GM13976 (cell line): ENCODE measurements at regions not wholly inside any gene's neighbourhood (a gene's known extent, or its start where the extent isn't known, plus 50 kb on each side); places are given as distances from the start of the nearest gene placed in this dataset.

Experiments used
- DNase-seq: peaks from one replicate; pipeline ENCODE4 v3.0.0; 2012; ENCODE audit warnings: low spot score
- in situ Hi-C: fragments of 300-500 bp; cut with MboI; formaldehyde crosslinking; loops from one replicate; pipeline ENCODE4 v1.12.0; 2022; ENCODE audit warnings: low sequenced_read_pairs, mixed read lengths, inconsistent platforms; ENCODE audit not compliant: unreplicated experiment
- TF ChIP-seq, protein P1 (sequence below): IDR thresholded peaks from 2 replicates; pipeline ENCODE4 v1.5.1; 2012; ENCODE audit warnings: borderline replicate concordance, mild to moderate bottlenecking; ENCODE audit not compliant: insufficient read depth; ENCODE audit errors: extremely low read depth, missing control alignments, control extremely low read depth

DNA sequence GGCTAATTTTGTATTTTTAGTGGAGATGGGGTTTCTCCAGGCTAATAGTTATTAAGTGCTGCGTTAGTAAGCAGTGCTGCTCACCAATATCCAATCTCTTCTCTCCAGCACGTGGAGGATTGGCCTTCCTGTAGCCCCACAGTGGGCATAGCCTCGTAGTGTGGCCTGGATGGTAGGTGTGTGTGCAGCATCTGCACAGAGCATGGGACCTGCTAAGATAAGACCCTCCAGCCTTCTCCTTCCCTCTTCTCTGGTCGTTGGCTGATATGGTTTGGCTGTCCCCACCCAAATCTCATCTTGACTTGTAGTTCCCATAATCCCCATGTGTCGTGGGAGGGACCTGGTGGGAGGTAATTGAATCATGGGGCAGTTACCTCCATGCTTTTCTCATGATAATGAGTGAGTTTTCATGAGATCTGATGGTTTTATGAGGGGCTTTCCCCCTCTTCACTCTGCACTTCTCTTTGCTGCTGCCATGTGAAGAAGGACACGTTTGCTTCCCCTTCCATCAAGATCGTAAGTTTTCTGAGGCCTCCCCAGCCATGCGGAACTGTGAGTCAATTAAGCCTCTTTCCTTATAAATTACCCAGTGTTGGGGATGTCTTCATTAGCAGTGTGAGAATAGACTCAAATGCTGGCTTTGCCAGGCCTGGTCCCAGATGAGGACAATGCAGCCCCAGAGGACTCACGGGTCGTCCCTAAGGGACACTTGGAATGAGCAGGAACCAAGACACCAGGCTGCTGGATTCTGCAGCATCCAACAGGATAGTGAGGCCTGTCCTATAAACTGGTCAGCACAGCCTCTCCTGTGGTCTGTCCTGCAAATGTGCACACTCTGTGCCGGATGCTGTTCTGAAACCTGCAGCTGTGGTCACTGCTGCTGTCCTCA lies 63.4 kb upstream of the AFDN start:
- TF ChIP-seq, protein P1, sequence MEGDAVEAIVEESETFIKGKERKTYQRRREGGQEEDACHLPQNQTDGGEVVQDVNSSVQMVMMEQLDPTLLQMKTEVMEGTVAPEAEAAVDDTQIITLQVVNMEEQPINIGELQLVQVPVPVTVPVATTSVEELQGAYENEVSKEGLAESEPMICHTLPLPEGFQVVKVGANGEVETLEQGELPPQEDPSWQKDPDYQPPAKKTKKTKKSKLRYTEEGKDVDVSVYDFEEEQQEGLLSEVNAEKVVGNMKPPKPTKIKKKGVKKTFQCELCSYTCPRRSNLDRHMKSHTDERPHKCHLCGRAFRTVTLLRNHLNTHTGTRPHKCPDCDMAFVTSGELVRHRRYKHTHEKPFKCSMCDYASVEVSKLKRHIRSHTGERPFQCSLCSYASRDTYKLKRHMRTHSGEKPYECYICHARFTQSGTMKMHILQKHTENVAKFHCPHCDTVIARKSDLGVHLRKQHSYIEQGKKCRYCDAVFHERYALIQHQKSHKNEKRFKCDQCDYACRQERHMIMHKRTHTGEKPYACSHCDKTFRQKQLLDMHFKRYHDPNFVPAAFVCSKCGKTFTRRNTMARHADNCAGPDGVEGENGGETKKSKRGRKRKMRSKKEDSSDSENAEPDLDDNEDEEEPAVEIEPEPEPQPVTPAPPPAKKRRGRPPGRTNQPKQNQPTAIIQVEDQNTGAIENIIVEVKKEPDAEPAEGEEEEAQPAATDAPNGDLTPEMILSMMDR = no peak
- in situ Hi-C loops = no loop called here

DNA sequence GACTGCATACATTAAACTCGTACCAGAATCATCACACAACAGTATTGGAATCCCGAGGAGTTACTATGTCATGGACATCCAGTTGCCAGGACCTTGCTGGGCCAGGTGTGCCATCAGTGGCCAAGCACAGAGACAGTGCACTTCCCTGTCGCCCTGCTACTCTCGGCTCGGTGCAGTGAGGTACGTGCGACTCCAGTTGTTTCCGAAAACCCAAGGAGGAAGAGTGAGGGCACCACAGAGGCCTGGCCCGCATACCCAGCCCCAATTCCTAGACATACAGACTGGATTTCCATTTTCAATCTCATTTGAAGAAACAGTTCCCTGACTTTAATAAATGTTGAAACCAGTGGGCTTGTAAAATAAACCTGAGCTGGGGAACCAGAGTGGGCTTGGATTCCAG lies 62.5 kb upstream of the AFDN start:
- in situ Hi-C loops = no loop called here
- no peak for DNase-seq
- TF ChIP-seq, protein P1 = no peak

More for the DNA sequence above, 63.4 kb upstream of the AFDN start:
- DNase-seq = no peak

DNA sequence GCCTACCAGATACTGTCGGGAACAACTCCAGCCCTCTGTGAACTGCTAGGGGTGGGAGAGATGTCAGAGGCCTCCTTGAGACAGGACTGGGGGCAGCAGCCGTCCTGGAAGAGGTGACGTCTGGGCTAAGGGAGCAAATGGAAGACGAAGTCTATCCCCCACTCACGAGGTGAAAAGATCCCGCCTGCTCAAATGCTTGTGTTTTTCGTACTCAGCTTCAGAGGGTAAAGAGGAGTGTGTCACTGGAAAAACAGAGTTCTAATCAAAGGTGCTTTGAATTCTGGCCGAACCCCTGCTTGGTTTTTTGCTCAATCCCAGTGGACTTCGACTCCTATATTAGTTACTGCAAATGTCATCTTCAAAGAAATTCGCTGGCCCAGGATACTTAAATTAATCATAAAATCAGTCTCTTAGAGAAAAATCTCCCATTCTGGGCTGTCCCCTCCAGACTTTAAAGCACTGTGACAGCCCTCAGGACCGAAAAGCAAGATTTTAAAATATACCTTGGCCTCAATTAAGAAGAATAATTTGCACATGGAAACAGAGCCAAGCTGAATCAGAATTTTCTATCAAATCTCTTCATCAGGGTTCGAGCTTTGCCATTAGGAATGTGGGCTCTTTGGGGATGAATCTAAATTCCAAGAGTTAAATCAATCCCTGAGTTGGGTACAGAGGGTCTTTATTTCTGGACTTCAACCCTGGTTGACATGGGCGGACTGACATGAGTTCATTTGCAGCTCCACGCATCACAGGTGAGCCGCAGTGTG lies 61.8 kb upstream of the AFDN start:
- in situ Hi-C loops = no loop called here
- no peak for DNase-seq
- TF ChIP-seq, protein P1 = no peak

DNA sequence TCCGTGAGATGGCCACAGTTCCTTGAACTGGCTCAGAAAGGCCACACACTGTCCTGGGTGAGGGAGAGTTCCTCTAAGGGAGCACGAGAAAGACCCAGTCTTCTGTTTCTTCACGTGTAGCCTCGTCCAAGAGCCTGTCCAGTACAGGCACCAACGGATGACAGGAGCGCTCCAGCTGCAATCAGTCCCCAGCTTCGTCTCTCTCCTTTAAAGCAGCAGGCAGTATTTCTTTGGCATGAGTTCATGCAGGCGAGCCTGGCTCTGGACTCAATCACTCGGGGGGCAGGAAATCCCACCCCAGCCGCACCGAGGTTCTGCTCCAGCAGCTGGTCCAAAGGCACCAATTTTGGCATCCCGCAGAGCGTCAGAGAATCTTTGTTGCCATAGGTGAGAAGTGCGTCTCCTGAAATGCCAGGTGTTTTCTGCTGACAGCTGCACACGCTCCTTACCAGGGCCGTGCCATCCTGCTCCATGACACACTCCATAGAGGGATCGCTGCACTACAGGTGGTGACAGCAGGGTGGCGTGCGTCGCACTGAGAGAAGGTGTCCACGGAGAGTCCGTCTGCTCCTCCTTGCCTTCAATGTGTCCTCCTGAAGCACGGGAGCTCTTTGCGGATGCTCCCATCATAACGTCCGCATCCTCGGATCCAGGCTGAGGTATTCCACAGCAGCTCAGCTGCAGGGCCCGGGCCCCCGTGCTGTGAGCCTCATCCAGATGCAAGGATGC lies 59.6 kb upstream of the AFDN start:
- TF ChIP-seq, protein P1 = no peak
- DNase-seq = no peak

DNA sequence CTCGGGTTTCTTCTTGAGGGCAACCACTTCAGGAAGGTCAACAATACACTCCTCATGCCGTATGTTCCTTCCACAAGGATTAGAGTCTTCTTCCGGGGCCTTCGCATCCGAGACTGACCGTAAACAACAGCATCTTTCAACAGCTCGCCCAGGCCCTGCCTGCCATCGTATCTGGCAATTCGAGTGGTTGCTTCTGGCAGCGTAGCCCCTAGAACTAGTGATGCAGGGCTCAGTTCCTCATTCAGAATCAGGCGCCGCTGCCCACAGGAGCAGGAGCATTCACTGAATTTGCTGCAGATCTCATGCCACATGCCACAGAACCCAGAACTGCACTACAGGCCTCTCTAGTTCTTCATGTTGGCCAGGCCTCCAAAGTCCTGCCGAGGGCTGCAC lies 59.0 kb upstream of the AFDN start:
- TF ChIP-seq, protein P1 = no peak
- in situ Hi-C loops = no loop called here
- no peak for DNase-seq

More for the DNA sequence above, 59.6 kb upstream of the AFDN start:
- in situ Hi-C loops = no loop called here

DNA sequence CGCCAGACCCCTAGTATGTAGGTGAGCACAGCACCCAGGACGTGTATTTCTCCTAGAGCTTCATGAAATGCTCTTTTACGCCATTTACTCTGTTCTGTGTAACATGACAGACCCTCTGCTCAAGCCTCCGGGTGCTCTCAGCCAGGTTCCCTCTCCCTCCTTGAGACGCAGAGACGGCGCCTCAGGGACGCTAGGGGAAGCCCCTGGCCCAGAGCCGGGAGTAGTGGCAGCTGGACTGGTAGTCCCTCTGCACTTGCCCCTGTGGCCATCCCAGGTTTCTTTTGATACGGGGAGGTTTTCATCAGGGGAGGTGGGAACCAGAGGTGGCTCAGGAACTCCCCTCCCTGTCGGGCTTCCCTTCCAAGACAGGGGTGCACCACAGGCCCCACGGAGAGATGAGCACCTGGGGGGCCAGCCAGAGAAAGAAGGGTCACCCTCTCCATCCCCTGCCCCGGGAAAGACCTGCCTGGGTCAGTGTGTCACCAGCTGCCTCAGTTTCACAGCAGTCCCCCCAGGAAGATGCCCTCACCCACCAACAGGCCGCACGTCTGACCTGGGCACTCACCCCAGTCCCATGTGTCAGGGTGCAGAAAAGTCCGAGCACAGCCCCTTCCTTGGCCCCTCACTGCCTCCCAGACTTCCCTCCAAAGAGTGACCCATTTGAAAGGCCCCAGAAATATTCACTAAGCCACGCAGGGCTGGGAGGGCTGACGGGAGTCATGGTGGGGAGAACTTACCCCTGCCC lies 58.1 kb upstream of the AFDN start:
- in situ Hi-C loops = no loop called here
- TF ChIP-seq, protein P1 = no peak
- no peak for DNase-seq
